Tibial artery (tissue), 4 donors: ENCODE measurements at regions not wholly inside any gene's neighbourhood (a gene's known extent, or its start where the extent isn't known, plus 50 kb on each side); places are given as distances from the start of the nearest gene placed in this dataset.
A peak's percentile ranks its signal among the peaks of the same experiment; 100 is the strongest.

ENCODE experiments used
- DNase-seq, 2 donors: peaks; one replicate each; pipeline ENCODE4 v3.0.0-alpha.2; 2019
- H3K27ac ChIP-seq, 2 donors: fragments of 200-600 bp; sonication (generic) in 1 of 2; 1 replicate in 1 of 2; 2 replicates in 1 of 2; pipeline ENCODE4 v1.5.1; 2018 to 2019; ENCODE audit warnings: mild to moderate bottlenecking in 1 of 2
- H3K27me3 ChIP-seq, 2 donors: fragments of 200-600 bp; sonication (generic) in 1 of 2; one replicate each; pipeline versions ENCODE4 v1.5.1 to v1.6.0; 2016 to 2019
- H3K36me3 ChIP-seq, 3 donors: fragments of 200-600 bp; sonication (generic) in 2 of 3; one replicate each; pipeline ENCODE4 v1.5.1; 2016 to 2019; ENCODE audit warnings: mild to moderate bottlenecking in 2 of 3
- H3K4me1 ChIP-seq, 4 donors: fragments of 200-600 bp; sonication (generic) in 2 of 4; 1 replicate in 3 of 4; 2 replicates in 1 of 4; pipeline ENCODE4 v1.5.1; 2016 to 2019
- H3K4me3 ChIP-seq, 2 donors: fragments of 200-600 bp; sonication (generic) in 1 of 2; 1 replicate in 1 of 2; 2 replicates in 1 of 2; pipeline ENCODE4 v1.5.1; 2018 to 2019; ENCODE audit warnings: mild to moderate bottlenecking in 2 of 2
- H3K9me3 ChIP-seq, 3 donors: fragments of 200-600 bp; sonication (generic) in 1 of 3; one replicate each; pipeline ENCODE4 v1.5.1; 2016 to 2019
- intact Hi-C: fragments of 100-400 bp; cut with DNase I; formaldehyde crosslinking; loops from one replicate; pipeline ENCODE4 v1.15.0; 2023; ENCODE audit warnings: low total_unique reads
- TF ChIP-seq, protein P1 (sequence below), 2 experiments: fragments of 200-600 bp in 1 of 2; fragments of 450-650 bp in 1 of 2; IDR thresholded peaks; one replicate each; pipeline ENCODE4 v1.5.1; 2017 to 2019; ENCODE audit warnings: antibody characterized with exemption in 2 of 2, mild to moderate bottlenecking in 1 of 2, moderate library complexity in 1 of 2

- intact Hi-C loops: no loop called here
- DNase-seq: no peak
- no peaks in the 10 kb centered on the region for H3K36me3 ChIP-seq
- H3K4me3 ChIP-seq: no peak overlapping the region
- TF ChIP-seq, protein P1, sequence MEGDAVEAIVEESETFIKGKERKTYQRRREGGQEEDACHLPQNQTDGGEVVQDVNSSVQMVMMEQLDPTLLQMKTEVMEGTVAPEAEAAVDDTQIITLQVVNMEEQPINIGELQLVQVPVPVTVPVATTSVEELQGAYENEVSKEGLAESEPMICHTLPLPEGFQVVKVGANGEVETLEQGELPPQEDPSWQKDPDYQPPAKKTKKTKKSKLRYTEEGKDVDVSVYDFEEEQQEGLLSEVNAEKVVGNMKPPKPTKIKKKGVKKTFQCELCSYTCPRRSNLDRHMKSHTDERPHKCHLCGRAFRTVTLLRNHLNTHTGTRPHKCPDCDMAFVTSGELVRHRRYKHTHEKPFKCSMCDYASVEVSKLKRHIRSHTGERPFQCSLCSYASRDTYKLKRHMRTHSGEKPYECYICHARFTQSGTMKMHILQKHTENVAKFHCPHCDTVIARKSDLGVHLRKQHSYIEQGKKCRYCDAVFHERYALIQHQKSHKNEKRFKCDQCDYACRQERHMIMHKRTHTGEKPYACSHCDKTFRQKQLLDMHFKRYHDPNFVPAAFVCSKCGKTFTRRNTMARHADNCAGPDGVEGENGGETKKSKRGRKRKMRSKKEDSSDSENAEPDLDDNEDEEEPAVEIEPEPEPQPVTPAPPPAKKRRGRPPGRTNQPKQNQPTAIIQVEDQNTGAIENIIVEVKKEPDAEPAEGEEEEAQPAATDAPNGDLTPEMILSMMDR (IDR thresholded peaks at IDR 0.05): no peak
- H3K27me3 ChIP-seq: no peaks in the 10 kb centered on the region
- H3K27ac ChIP-seq: no peak overlapping the region
- H3K4me1 ChIP-seq: peaks cover 0 to 21% (median 6%) of the 10 kb centered on the region in 4 donors
- no peaks in the 10 kb centered on the region for H3K9me3 ChIP-seq
These were observed 96.4 kb downstream of the TMEM170B start for GRCh38 chr6:11633741-11634509.

DNA sequence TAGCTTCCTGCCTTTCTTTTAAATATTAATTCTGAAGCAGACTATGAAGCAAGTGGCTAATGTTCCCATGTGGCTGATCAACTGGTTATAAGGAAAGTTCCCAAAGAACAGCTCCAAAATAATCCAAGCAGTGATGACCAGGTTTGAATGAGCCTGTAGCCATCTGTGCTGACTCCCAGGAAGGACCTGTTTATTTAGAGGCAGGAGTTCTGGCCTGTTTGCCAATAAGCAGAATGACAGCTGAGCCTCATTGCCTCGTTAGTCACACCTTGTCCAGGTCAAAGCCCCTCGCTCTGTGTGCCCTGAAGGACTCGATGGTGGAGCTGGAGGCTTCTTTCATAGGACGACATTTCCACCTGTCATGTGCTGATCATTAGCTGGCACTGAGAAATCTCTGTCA is 97.4 kb downstream of the TMEM170B start:
- Histone ChIP-seq H3K27ac (no peak overlapping the region), H3K4me3 (no peak overlapping the region), H3K36me3 (no peaks in the 10 kb centered on the region), H3K9me3 (no peaks in the 10 kb centered on the region), H3K4me1 (peaks cover 0 to 28% (median 7%) of the 10 kb centered on the region in 4 donors), H3K27me3 (no peaks in the 10 kb centered on the region)
- TF ChIP-seq, protein P1 (IDR thresholded peaks at IDR 0.05): no peak
- no peak for DNase-seq
- intact Hi-C loops: no loop called here

GRCh38 chr6:11636121-11636520 is 98.6 kb downstream of the TMEM170B start:
- H3K4me1 ChIP-seq: peaks cover 0 to 39% (median 11%) of the 10 kb centered on the region in 4 donors
- H3K9me3 ChIP-seq: no peaks in the 10 kb centered on the region
- H3K27ac ChIP-seq: no peak overlapping the region
- H3K36me3 ChIP-seq: no peaks in the 10 kb centered on the region
- no peak for DNase-seq
- TF ChIP-seq, protein P1 (IDR thresholded peaks at IDR 0.05): no peak
- intact Hi-C loops: no loop called here
- H3K27me3 ChIP-seq: no peaks in the 10 kb centered on the region
- H3K4me3 ChIP-seq: no peak overlapping the region

DNA sequence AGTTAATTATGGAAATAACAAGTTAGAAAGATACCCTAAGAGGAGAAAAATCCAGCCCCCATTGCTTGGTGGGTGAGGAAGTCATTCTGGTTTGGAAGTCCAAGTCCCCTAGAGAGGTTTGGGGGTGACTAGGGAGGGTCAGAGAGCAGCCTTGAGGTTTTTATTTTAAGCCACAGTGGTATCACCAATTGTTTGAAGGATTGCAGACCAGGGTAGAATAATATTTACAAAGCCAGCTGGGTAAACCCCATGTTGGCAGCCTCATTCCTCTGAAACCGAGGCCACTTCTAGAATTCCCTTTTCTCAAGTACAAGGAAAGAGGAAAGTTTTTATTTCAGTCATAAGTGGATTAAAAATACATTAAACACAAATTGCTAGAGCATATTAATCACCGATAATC is 99.7 kb downstream of the TMEM170B start:
- intact Hi-C loops: no loop called here
- peak overlapping the region; percentile 33 to 45 for H3K27ac ChIP-seq
- H3K36me3 ChIP-seq: no peaks in the 10 kb centered on the region
- H3K27me3 ChIP-seq: no peaks in the 10 kb centered on the region
- no peak for DNase-seq
- TF ChIP-seq, protein P1 (IDR thresholded peaks at IDR 0.05): no peak
- peaks cover 0 to 40% (median 12%) of the 10 kb centered on the region in 4 donors for H3K4me1 ChIP-seq
- no peak overlapping the region for H3K4me3 ChIP-seq
- no peaks in the 10 kb centered on the region for H3K9me3 ChIP-seq

DNA sequence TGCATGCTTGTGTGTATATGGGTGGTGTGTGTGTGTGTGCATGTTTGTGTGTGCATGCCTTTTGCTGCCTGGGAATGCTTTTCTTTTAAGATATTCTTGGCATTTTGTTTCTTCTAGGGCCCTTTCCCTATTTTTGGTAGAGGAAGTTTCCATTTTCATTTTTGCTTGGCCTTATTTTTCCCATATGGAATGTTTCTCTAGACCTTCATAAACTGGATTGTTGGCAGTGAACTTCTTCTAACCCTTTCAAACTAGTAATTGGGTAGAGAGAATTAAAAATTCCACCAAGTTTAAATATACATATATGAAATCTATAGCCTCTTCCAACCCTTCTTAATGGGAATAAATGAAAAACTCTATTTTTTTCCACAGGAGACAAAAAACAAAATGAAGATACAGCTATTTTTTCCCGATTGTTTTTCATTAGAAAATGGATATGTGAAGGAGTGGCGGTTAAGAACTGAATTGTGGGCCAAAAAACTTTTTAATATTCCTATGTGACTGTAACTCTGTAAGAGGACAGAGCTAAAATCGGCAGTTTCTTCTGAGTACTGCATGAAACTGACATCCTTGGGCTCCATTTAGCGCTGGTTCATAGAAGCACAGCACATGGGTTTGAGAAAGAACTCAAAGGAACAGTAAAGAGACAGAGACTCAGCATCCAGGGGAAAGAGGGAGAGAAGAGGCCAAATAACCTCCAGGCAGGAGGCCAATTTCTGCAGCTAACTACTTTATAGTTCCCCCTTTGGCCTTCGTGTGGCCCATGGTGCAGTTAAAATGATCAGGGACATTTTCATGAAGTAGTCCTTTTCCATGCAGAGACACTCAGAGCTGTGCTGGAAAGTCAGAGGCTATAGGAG is 102.1 kb downstream of the TMEM170B start:
- DNase-seq: no peak
- Histone ChIP-seq H3K27ac (no peak overlapping the region), H3K36me3 (no peaks in the 10 kb centered on the region), H3K9me3 (no peaks in the 10 kb centered on the region), H3K4me3 (no peak overlapping the region), H3K27me3 (no peaks in the 10 kb centered on the region), H3K4me1 (peaks cover 0 to 36% (median 12%) of the 10 kb centered on the region in 4 donors)
- intact Hi-C loops: loop anchor here (10.0 kb wide), 1 partner anchor 45 kb away; no protein-coding TSS in a partner anchor
- TF ChIP-seq, protein P1 (IDR thresholded peaks at IDR 0.05): no peak
